H1 (cell line): ENCODE measurements at regions not wholly inside any gene's neighbourhood (a gene's known extent, or its start where the extent isn't known, plus 50 kb on each side); places are given as distances from the start of the nearest gene placed in this dataset.

ENCODE experiments used
- EZH2 ChIP-seq: fragments of 200-600 bp; sonication (generic); IDR thresholded peaks from 2 replicates; pipeline ENCODE4 v1.7.1; 2012; ENCODE audit warnings: low read depth, mild to moderate bottlenecking, moderate library complexity, low read length, inconsistent platforms; ENCODE audit not compliant: severe bottlenecking
- GABPA ChIP-seq: IDR thresholded peaks from 2 replicates; pipeline ENCODE4 v1.6.1; 2011; ENCODE audit warnings: mild to moderate bottlenecking, low read length, moderate library complexity, borderline replicate concordance; ENCODE audit not compliant: insufficient read depth
- MAFK ChIP-seq: IDR thresholded peaks from 2 replicates; pipeline ENCODE4 v1.6.1; 2012; ENCODE audit warnings: low read depth, mild to moderate bottlenecking, improper control_type of control experiment, low read length
- POLR2AphosphoS5 ChIP-seq: IDR thresholded peaks from 2 replicates; pipeline ENCODE4 v1.6.1; 2011; ENCODE audit warnings: low read depth, low read length
- SP1 ChIP-seq: IDR thresholded peaks from 2 replicates; pipeline ENCODE4 v1.6.1; 2011; ENCODE audit warnings: low read depth, low read length
- YY1 ChIP-seq: IDR thresholded peaks from 2 replicates; pipeline ENCODE4 v1.6.1; 2011; ENCODE audit warnings: low read depth, mild to moderate bottlenecking, low read length
- TF ChIP-seq, protein P1 (sequence below), 3 experiments: IDR thresholded peaks; 1 replicate in 2 of 3; 2 replicates in 1 of 3; pipeline versions ENCODE4 v1.5.1 to v1.6.1; 2011; ENCODE audit warnings: low read length in 3 of 3, mild to moderate bottlenecking in 3 of 3, inconsistent platforms in 2 of 3, low read depth in 1 of 3, moderate library complexity in 1 of 3; ENCODE audit not compliant: insufficient read depth in 1 of 3; ENCODE audit errors: control extremely low read depth in 1 of 3

DNA sequence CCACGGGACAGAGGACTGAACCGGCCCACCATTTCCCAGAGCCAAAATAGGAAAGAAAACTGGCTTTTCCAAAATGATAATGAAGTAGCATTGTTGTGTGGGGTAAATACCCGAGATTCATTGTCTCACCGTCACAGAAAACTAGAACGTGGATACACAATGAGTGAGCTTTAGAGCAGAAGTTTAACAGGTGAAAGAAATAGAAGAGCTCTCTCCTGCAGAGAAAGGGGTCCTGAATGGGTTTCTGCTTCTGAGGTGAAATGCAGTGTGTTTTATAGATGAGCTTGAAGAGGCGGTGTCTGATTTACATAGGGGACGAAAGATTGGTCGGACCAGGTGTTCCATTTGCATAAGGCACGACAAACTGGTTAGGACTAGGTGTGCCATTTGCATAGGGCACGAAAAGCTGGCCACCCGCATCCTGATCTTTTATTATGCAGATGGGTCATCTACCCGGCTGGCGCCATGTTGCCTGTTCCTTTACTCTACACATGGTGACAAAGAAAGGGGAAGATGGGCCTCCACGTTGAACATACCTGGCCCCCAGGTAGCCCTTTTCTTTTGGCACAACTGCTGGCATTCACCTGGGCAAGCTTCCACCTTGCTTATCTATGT is 118.1 kb downstream of the ATXN3L start:
- TF ChIP-seq, protein P1, sequence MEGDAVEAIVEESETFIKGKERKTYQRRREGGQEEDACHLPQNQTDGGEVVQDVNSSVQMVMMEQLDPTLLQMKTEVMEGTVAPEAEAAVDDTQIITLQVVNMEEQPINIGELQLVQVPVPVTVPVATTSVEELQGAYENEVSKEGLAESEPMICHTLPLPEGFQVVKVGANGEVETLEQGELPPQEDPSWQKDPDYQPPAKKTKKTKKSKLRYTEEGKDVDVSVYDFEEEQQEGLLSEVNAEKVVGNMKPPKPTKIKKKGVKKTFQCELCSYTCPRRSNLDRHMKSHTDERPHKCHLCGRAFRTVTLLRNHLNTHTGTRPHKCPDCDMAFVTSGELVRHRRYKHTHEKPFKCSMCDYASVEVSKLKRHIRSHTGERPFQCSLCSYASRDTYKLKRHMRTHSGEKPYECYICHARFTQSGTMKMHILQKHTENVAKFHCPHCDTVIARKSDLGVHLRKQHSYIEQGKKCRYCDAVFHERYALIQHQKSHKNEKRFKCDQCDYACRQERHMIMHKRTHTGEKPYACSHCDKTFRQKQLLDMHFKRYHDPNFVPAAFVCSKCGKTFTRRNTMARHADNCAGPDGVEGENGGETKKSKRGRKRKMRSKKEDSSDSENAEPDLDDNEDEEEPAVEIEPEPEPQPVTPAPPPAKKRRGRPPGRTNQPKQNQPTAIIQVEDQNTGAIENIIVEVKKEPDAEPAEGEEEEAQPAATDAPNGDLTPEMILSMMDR (IDR thresholded peaks at IDR 0.05; ENCODE audit: control extremely low read depth in 1 of 3, insufficient read depth in 1 of 3, low read depth in 1 of 3, low read length in 3 of 3): no peak
- TF ChIP-seq MAFK (no peak), YY1 (peak; percentile 85), SP1 (peak; percentile 76), POLR2AphosphoS5 (peak; percentile 79), GABPA (no peak), EZH2 (no peak)
